ENCODE measurements at regions not wholly inside any gene's neighbourhood (a gene's known extent, or its start where the extent isn't known, plus 50 kb on each side); places are given as distances from the start of the nearest gene placed in this dataset.
"Not testable (repeated sequence)": the region's sequence is repeated elsewhere in the genome, so short reads cannot be mapped to it uniquely, and the experiment has no call there.

DNA sequence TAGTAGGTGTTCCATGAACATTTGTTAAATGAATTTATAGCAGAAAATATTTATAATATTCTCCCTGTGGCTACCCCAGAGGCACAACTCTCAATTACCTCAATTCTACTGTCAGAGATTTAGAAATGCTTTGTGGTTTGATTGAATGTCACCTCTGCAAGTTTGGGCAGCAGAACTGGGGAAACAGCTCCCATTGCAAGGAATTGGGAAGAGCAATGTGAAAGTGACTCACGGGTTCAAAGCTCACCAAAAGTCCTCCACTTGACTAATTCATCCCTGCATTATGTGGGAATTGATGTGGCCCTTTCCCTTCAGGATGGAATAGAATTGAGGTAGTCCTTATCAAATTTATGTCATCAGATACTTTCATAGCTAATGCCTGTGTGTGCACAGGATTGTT, 562.7 kb downstream of the MFSD1 start:
- Histone ChIP-seq H3K9me3 (ENCODE audit: low read length) (no peaks in the 10 kb centered on the region), H3K9ac (ENCODE audit: low read length) (no peak overlapping the region), H4K20me1 (ENCODE audit: insufficient read depth, low read depth, low read length) (no peaks in the 10 kb centered on the region), H3K9me2 (replicated peaks; ENCODE audit: insufficient read depth, low read length) (no peaks in the 10 kb centered on the region), H2AFZ (ENCODE audit: low read length) (no peak overlapping the region), H3K79me2 (ENCODE audit: low read length) (no peaks in the 10 kb centered on the region), H3K4me3 (ENCODE audit: low read length) (no peak overlapping the region), H3K4me2 (ENCODE audit: low read depth, low read length, poor library complexity, severe bottlenecking) (no peak overlapping the region), H3K4me1 (ENCODE audit: low read length) (no peaks in the 10 kb centered on the region), H3K36me3 (ENCODE audit: insufficient read depth, low read length) (no peaks in the 10 kb centered on the region), H3K27ac (ENCODE audit: low read length) (no peak overlapping the region), H3K27me3 (ENCODE audit: low read length) (no peaks in the 10 kb centered on the region)
- no peak for DNase-seq

DNA sequence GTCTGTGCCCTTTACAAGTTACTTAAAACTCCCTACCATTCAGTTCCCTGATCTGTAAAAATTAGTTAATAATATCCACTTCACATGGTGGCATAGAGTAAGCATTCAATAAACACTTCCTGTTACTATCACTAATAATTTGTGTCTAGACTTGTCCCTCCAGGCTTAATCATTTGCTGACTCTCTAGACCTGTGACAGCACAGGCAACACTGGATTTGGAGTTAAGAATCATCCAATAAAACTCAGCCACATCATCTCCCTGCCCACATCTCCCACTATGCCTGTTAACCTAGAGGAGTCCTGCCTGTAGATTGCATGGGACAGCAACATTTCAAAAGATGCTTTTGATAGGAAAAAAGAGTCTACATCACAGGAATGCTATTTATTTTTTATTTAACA, 564.6 kb downstream of the MFSD1 start:
- no peak overlapping the region for H3K4me3 ChIP-seq (ENCODE audit: low read length)
- H2AFZ ChIP-seq (ENCODE audit: low read length), result no peak overlapping the region
- H3K36me3 ChIP-seq (ENCODE audit: insufficient read depth, low read length), result no peaks in the 10 kb centered on the region
- no peaks in the 10 kb centered on the region for H3K9me3 ChIP-seq (ENCODE audit: low read length)
- H3K4me1 ChIP-seq (ENCODE audit: low read length), result no peaks in the 10 kb centered on the region
- no peak for DNase-seq
- H3K27ac ChIP-seq (ENCODE audit: low read length), result no peak overlapping the region
- H4K20me1 ChIP-seq (ENCODE audit: insufficient read depth, low read depth, low read length), result no peaks in the 10 kb centered on the region
- no peaks in the 10 kb centered on the region for H3K9me2 ChIP-seq (replicated peaks; ENCODE audit: insufficient read depth, low read length)
- H3K27me3 ChIP-seq (ENCODE audit: low read length), result no peaks in the 10 kb centered on the region
- H3K9ac ChIP-seq (ENCODE audit: low read length), result no peak overlapping the region
- H3K79me2 ChIP-seq (ENCODE audit: low read length), result no peaks in the 10 kb centered on the region
- no peak overlapping the region for H3K4me2 ChIP-seq (ENCODE audit: low read depth, low read length, poor library complexity, severe bottlenecking)

DNA sequence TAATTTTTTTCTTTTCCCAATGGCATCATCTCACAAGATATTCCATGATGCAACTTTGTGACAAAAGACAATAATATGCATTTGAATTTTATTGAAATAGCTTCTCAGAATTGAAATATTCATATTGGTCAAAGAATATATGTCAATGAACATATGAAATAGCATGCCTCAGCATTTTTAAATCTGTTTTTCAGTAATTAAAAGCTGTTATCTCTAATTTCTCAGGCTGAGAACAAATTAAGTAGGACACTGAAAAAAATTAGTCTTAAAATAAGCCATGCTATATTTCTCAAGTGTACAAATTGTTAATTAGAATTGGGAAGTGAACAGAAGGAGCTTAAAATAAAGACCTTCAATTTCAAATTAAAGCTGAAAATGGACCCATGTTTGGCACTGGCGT, 570.1 kb downstream of the MFSD1 start:
- no peak for DNase-seq
- no peak overlapping the region for H3K4me3 ChIP-seq (ENCODE audit: low read length)
- no peak overlapping the region for H3K27ac ChIP-seq (ENCODE audit: low read length)
- H3K9me2 ChIP-seq (replicated peaks; ENCODE audit: insufficient read depth, low read length), result no peaks in the 10 kb centered on the region
- no peak overlapping the region for H3K4me2 ChIP-seq (ENCODE audit: low read depth, low read length, poor library complexity, severe bottlenecking)
- no peaks in the 10 kb centered on the region for H3K9me3 ChIP-seq (ENCODE audit: low read length)
- no peaks in the 10 kb centered on the region for H3K27me3 ChIP-seq (ENCODE audit: low read length)
- H3K36me3 ChIP-seq (ENCODE audit: insufficient read depth, low read length), result no peaks in the 10 kb centered on the region
- H2AFZ ChIP-seq (ENCODE audit: low read length), result no peak overlapping the region
- no peaks in the 10 kb centered on the region for H4K20me1 ChIP-seq (ENCODE audit: insufficient read depth, low read depth, low read length)
- no peaks in the 10 kb centered on the region for H3K4me1 ChIP-seq (ENCODE audit: low read length)
- no peak overlapping the region for H3K9ac ChIP-seq (ENCODE audit: low read length)
- no peaks in the 10 kb centered on the region for H3K79me2 ChIP-seq (ENCODE audit: low read length)

DNA sequence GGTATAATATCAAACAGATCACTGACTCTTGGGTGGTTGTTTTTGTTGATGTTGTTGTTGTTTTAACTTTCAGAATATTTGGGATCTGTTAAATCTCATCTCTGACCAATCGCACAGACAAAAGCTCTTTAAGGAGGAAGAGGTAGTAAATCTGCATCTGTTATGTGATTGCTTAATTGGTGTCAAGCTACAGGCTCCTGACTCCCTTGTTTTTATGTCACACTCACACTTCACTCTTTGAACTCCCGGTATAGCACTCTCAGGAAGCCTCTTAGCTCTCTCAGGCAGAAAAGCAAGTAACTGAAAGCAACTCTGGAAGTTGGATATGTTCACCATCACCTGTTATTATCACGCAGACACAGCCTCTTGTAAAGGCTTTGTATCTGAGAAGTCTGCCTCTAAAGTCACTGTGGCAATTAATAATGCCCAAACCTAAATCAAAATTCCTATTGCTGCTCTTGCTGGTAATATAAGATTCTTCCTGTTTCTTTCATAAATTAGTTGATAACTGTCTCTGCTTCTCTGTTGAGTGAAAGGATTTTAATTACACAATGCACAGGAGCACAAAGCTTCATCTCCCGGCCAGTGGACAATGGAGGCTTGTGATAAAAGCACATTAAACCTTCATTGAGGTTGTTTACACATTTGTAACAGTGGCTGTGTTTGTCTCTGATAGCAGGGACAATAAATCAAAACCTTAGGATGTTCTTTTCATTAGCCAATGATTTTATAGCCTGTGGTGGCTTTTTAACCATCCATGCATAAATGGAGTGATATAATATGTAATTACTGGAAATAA, 576.7 kb downstream of the MFSD1 start:
- Histone ChIP-seq H3K4me2 (ENCODE audit: low read depth, low read length, poor library complexity, severe bottlenecking) (no peak overlapping the region), H3K9me2 (replicated peaks; ENCODE audit: insufficient read depth, low read length) (no peaks in the 10 kb centered on the region)

DNA sequence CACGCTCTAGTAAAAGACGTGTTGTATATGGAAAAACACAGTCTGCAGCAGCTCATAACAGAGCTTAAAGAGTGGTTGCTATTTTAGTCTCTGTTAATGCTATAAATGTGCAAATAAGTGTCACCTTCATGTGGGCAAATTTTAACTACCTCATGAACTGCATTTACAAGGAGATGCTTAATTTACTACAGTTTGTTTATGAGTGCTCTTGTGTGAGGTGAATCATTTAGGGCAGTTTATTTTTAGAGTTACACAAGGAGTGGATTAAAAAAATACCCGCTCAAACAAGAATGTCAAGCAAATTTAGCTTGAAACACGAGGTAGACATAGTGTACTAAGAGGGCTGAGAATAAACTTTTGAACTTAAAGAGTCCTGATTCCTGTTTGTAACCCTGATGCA, 579.0 kb downstream of the MFSD1 start:
- Histone ChIP-seq H3K9ac (ENCODE audit: low read length) (no peak overlapping the region), H3K9me2 (replicated peaks; ENCODE audit: insufficient read depth, low read length) (no peaks in the 10 kb centered on the region), H3K4me1 (ENCODE audit: low read length) (no peaks in the 10 kb centered on the region), H3K27ac (ENCODE audit: low read length) (no peak overlapping the region), H4K20me1 (ENCODE audit: insufficient read depth, low read depth, low read length) (no peaks in the 10 kb centered on the region), H3K79me2 (ENCODE audit: low read length) (no peaks in the 10 kb centered on the region), H3K9me3 (ENCODE audit: low read length) (no peaks in the 10 kb centered on the region), H2AFZ (ENCODE audit: low read length) (no peak overlapping the region), H3K4me3 (ENCODE audit: low read length) (no peak overlapping the region), H3K4me2 (ENCODE audit: low read depth, low read length, poor library complexity, severe bottlenecking) (no peak overlapping the region), H3K27me3 (ENCODE audit: low read length) (no peaks in the 10 kb centered on the region), H3K36me3 (ENCODE audit: insufficient read depth, low read length) (no peaks in the 10 kb centered on the region)
- DNase-seq, result no peak

More for the DNA sequence above, 576.7 kb downstream of the MFSD1 start:
- no peaks in the 10 kb centered on the region for H3K79me2 ChIP-seq (ENCODE audit: low read length)
- no peaks in the 10 kb centered on the region for H3K4me1 ChIP-seq (ENCODE audit: low read length)
- no peaks in the 10 kb centered on the region for H3K9me3 ChIP-seq (ENCODE audit: low read length)
- no peak overlapping the region for H2AFZ ChIP-seq (ENCODE audit: low read length)
- no peaks in the 10 kb centered on the region for H3K36me3 ChIP-seq (ENCODE audit: insufficient read depth, low read length)
- no peak overlapping the region for H3K27ac ChIP-seq (ENCODE audit: low read length)
- no peaks in the 10 kb centered on the region for H3K27me3 ChIP-seq (ENCODE audit: low read length)
- H3K4me3 ChIP-seq (ENCODE audit: low read length), result no peak overlapping the region
- H4K20me1 ChIP-seq (ENCODE audit: insufficient read depth, low read depth, low read length), result no peaks in the 10 kb centered on the region
- no peak for DNase-seq
- no peak overlapping the region for H3K9ac ChIP-seq (ENCODE audit: low read length)

DNA sequence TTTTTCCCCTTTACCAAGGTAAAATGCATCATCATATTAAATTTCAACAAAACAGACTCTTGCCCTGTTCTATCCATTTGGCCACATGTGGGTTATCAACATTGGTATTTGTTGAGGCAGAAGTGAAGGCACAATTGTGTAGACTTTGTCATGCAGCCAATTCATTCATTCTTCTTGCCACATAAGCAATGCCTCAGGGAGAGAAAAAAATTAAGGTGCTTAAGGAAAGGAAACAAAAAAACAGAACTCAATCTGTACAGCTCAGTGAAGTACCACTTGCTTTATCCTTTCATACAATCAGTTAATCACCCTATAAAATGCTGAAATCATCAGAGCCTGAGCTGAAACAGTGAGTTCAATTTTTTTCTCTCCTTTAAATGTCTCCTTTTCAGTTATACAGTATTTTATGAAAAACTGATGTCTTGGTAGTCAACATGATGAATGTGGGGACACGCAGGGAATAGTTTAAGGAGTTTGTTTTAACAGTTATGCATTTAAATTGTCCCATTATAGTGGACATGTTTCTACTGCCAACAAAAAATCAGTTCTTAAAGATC, 588.9 kb downstream of the MFSD1 start:
- Histone ChIP-seq H3K4me2 (ENCODE audit: low read depth, low read length, poor library complexity, severe bottlenecking) (no peak overlapping the region), H3K36me3 (ENCODE audit: insufficient read depth, low read length) (no peaks in the 10 kb centered on the region), H3K9me2 (replicated peaks; ENCODE audit: insufficient read depth, low read length) (no peaks in the 10 kb centered on the region), H3K4me1 (ENCODE audit: low read length) (no peaks in the 10 kb centered on the region), H3K9ac (ENCODE audit: low read length) (no peak overlapping the region), H3K27me3 (ENCODE audit: low read length) (no peaks in the 10 kb centered on the region), H3K79me2 (ENCODE audit: low read length) (no peaks in the 10 kb centered on the region), H3K9me3 (ENCODE audit: low read length) (no peaks in the 10 kb centered on the region), H2AFZ (ENCODE audit: low read length) (no peak overlapping the region), H4K20me1 (ENCODE audit: insufficient read depth, low read depth, low read length) (no peaks in the 10 kb centered on the region), H3K4me3 (ENCODE audit: low read length) (no peak overlapping the region), H3K27ac (ENCODE audit: low read length) (no peak overlapping the region)
- no peak for DNase-seq

DNA sequence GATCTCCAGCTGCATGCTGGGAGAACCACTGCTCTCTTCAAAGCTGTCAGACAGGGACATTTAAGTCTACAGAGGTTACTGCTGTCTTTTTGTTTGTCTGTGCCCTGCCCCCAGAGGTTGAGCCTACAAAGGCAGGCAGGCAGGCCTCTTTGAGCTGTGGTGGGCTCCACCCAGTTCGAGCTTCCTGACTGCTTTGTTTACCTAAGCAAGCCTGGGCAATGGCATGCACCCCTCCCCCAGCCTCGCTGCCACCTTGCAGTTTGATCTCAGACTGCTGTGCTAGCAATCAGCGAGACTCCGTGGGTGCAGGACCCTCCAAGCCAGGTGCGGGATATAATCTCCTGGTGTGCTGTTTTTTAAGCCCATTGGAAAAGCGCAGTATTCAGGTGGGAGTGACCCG, 591.0 kb upstream of the IL12A start:
- not testable (repeated sequence) for DNase-seq; H3K9me2 ChIP-seq (replicated peaks; ENCODE audit: insufficient read depth, low read length); H3K9ac ChIP-seq (ENCODE audit: low read length); H3K9me3 ChIP-seq (ENCODE audit: low read length); H3K27me3 ChIP-seq (ENCODE audit: low read length); H3K4me2 ChIP-seq (ENCODE audit: low read depth, low read length, poor library complexity, severe bottlenecking); H3K36me3 ChIP-seq (ENCODE audit: insufficient read depth, low read length); H3K4me3 ChIP-seq (ENCODE audit: low read length); H3K79me2 ChIP-seq (ENCODE audit: low read length); H3K27ac ChIP-seq (ENCODE audit: low read length); H4K20me1 ChIP-seq (ENCODE audit: insufficient read depth, low read depth, low read length); H3K4me1 ChIP-seq (ENCODE audit: low read length); H2AFZ ChIP-seq (ENCODE audit: low read length)

DNA sequence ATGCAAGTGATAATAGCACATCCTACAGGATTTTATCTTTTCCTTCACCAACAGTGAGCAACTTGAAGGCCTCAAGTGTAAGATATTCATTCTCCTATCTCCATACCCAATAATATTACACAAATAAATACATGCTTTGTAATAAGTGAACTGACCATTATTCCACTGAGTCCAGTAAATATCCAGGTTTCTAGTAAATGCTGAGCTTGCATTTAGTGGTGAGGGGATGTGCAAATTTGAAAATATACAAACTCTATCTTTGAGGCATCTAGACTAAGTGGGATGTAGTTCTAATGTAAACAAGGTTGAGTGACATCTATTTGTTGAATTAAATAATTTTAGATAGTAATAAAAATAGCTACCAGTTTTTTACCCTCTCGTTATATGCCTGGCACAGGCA, 587.6 kb upstream of the IL12A start:
- Histone ChIP-seq H3K9me3 (ENCODE audit: low read length) (no peaks in the 10 kb centered on the region), H3K27ac (ENCODE audit: low read length) (no peak overlapping the region), H3K79me2 (ENCODE audit: low read length) (no peaks in the 10 kb centered on the region), H2AFZ (ENCODE audit: low read length) (no peak overlapping the region), H3K4me2 (ENCODE audit: low read depth, low read length, poor library complexity, severe bottlenecking) (no peak overlapping the region), H4K20me1 (ENCODE audit: insufficient read depth, low read depth, low read length) (no peaks in the 10 kb centered on the region), H3K4me1 (ENCODE audit: low read length) (no peaks in the 10 kb centered on the region), H3K27me3 (ENCODE audit: low read length) (no peaks in the 10 kb centered on the region), H3K9me2 (replicated peaks; ENCODE audit: insufficient read depth, low read length) (no peaks in the 10 kb centered on the region), H3K36me3 (ENCODE audit: insufficient read depth, low read length) (no peaks in the 10 kb centered on the region), H3K9ac (ENCODE audit: low read length) (no peak overlapping the region), H3K4me3 (ENCODE audit: low read length) (no peak overlapping the region)
- no peak for DNase-seq
